BE2C (cell line): ENCODE measurements at regions not wholly inside any gene's neighbourhood (a gene's known extent, or its start where the extent isn't known, plus 50 kb on each side); places are given as distances from the start of the nearest gene placed in this dataset.

Experiments used
- DNase-seq: peaks from one replicate; pipeline ENCODE4 v3.0.0-alpha.2; 2020
- H3K27me3 ChIP-seq: fragments of 250-450 bp; sonication (Bioruptor Pico); 2 replicates; pipeline ENCODE4 v1.5.1; 2020; ENCODE audit warnings: mild to moderate bottlenecking
- H3K36me3 ChIP-seq: fragments of 250-450 bp; sonication (Bioruptor Pico); 2 replicates; pipeline ENCODE4 v1.5.1; 2020; ENCODE audit warnings: mild to moderate bottlenecking
- H3K4me1 ChIP-seq: fragments of 250-450 bp; sonication (Bioruptor Pico); 2 replicates; pipeline ENCODE4 v1.5.1; 2020
- H3K4me3 ChIP-seq: 2 replicates; pipeline ENCODE4 v1.5.1; 2011; ENCODE audit warnings: low read depth, low read length
- H3K9me3 ChIP-seq: fragments of 250-450 bp; sonication (Bioruptor Pico); 2 replicates; pipeline ENCODE4 v1.5.1; 2020
- CTCF ChIP-seq: IDR thresholded peaks from 2 replicates; pipeline ENCODE4 v1.5.1; 2012; ENCODE audit warnings: mild to moderate bottlenecking, low read depth, low read length

- Histone ChIP-seq H3K36me3 (no peaks in the 10 kb centered on the region), H3K4me3 (no peak overlapping the region), H3K4me1 (no peaks in the 10 kb centered on the region), H3K9me3 (no peaks in the 10 kb centered on the region), H3K27me3 (no peaks in the 10 kb centered on the region)
- DNase-seq, result no peak
- no peak for TF ChIP-seq CTCF
Observed at GRCh38 chr19:29016353-29016752, 196.6 kb downstream of the UQCRFS1 start.

DNA sequence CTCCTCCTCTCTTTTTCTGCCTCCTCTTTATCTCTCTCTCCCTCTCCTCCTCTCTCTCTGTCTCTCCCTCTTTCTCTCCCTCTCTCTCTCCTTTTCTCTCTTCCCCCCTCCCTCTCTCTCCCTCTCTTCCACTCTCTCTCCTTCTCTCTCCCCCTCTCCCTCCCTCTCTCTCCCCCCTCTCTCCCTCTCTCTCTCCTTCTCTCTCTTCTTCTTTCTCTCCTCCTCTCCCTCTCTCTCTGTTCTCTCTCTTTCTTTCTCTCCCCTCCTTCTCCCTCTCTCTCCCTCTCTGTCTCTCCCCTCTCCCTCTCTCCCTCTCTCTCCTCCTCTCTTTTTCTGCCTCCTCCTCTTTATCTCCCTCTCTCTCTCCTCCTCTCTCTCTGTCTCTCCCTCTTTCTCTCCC is 197.4 kb downstream of the UQCRFS1 start:
- no peak overlapping the region for H3K4me3 ChIP-seq
- no peaks in the 10 kb centered on the region for H3K27me3 ChIP-seq
- H3K9me3 ChIP-seq, result no peaks in the 10 kb centered on the region
- TF ChIP-seq CTCF, result no peak
- H3K36me3 ChIP-seq, result no peaks in the 10 kb centered on the region
- no peak for DNase-seq
- no peaks in the 10 kb centered on the region for H3K4me1 ChIP-seq

DNA sequence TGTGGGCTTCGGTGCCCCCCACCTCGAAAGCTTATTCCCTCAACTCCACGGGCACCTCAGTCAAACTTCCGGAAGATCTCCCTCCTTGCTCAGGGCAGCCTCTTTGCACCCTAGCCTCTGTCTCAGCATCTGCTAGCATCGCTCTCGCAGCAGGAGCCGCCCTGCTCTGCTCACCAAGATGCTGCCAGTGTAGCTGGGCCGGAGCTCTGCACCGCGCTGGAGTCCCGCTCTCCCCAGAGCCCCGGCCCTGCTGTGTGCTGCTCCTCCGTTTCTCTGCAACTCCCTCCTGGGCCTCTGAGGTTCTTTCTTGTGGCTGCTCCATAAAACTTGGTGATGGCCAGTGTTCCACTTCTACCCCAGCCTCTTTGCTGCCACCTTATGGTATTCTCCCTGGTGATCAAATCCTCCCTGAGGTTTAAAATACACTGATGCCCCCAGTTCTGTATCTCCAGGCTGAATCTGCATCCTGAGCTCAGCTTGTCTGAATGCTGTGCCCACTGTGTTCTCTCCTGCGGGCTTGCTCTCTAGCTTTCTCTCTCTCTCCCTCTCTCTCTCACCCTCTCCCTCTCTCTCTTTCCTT is 198.0 kb downstream of the UQCRFS1 start:
- Histone ChIP-seq H3K36me3 (no peaks in the 10 kb centered on the region), H3K4me1 (no peaks in the 10 kb centered on the region), H3K9me3 (no peaks in the 10 kb centered on the region), H3K4me3 (no peak overlapping the region), H3K27me3 (no peaks in the 10 kb centered on the region)
- DNase-seq, result no peak
- no peak for TF ChIP-seq CTCF

DNA sequence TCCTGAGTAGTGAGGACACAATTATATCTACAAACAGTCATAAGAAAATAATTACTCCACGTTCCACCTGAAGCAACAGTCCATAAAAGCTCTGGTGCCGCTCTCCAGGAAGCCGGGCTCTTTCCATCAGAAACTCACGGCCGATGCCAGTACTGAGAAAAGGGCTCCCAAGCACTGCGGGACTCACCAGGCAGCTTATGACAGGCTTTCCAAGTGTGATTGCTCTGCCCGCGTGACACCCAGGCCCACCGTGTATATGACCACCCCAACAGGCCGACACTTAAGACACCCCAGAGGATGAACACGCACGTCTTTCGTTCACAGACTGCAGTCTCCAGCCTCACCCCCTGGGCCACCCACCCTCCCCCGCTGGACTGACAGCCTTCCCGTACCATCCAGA is 199.0 kb downstream of the UQCRFS1 start:
- no peaks in the 10 kb centered on the region for H3K36me3 ChIP-seq
- no peak for DNase-seq
- H3K4me1 ChIP-seq, result no peaks in the 10 kb centered on the region
- H3K9me3 ChIP-seq, result no peaks in the 10 kb centered on the region
- no peak for TF ChIP-seq CTCF
- H3K4me3 ChIP-seq, result no peak overlapping the region
- H3K27me3 ChIP-seq, result no peaks in the 10 kb centered on the region

- H3K9me3 ChIP-seq, result no peaks in the 10 kb centered on the region
- no peak for TF ChIP-seq CTCF
- no peaks in the 10 kb centered on the region for H3K36me3 ChIP-seq
- H3K4me3 ChIP-seq, result no peak overlapping the region
- H3K4me1 ChIP-seq, result no peaks in the 10 kb centered on the region
- no peaks in the 10 kb centered on the region for H3K27me3 ChIP-seq
- no peak for DNase-seq
Observed at GRCh38 chr19:29013325-29013724, 199.6 kb downstream of the UQCRFS1 start.

DNA sequence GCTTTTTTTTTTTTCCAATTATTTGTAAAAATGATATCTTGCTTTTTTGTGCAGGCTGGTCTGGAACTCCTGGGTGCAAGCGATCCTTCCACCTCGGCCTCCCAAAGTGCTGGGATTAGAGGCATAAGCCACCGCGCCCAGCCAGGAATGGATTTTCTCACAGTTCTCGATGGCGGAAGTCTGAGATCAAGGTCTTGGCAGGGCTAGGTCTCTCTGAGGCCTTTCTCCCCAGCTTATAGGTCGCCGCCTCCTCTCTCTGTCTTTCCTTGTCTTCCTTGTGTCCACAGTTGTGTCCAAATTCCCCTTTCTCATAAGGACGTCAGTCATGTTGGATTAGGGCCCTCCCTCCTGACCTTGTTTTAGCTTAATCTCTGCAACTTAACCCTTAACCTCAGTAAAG is 200.5 kb downstream of the UQCRFS1 start:
- TF ChIP-seq CTCF, result no peak
- Histone ChIP-seq H3K4me3 (no peak overlapping the region), H3K9me3 (no peaks in the 10 kb centered on the region), H3K36me3 (no peaks in the 10 kb centered on the region), H3K27me3 (no peaks in the 10 kb centered on the region), H3K4me1 (no peaks in the 10 kb centered on the region)
- DNase-seq, result no peak
